Vagina (tissue), 2 donors: ENCODE measurements at regions not wholly inside any gene's neighbourhood (a gene's known extent, or its start where the extent isn't known, plus 50 kb on each side); places are given as distances from the start of the nearest gene placed in this dataset.

Experiments used
- POLR2AphosphoS5 ChIP-seq, 2 donors: sonication (generic); formaldehyde crosslinking; IDR thresholded peaks; one replicate each; pipeline ENCODE4 v1.9.0; 2017; ENCODE audit warnings: antibody characterized with exemption in 2 of 2, mild to moderate bottlenecking in 2 of 2, low read depth in 1 of 2; ENCODE audit not compliant: insufficient read depth in 1 of 2
- TF ChIP-seq, protein P1 (sequence below), 3 experiments: fragments of 450-650 bp in 2 of 3; fragments of 200-600 bp in 1 of 3; sonication (generic) in 1 of 3; IDR thresholded peaks; one replicate each; pipeline ENCODE4 v1.5.1; 2017 to 2019; ENCODE audit warnings: antibody characterized with exemption in 3 of 3, mild to moderate bottlenecking in 2 of 3, moderate library complexity in 2 of 3

DNA sequence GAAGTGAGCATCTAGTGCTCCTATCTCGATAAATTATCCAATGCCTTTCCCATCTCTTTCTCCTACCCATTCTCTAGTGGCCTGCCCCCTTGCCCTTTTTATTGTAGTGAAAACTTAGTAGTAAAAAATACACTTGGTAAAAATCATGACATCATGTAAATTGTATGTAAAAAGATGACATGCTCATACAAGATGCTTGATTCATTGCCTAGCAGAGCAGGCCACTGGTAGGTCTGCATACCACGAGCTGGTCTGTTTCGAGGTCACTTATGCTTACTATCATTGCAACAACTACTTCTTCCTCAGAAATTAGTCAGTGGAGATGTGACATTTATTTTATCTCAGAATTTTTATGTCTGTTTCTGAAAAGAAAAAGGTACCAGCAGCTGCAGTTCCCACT, 177.3 kb downstream of the C9orf152 start:
- TF ChIP-seq POLR2AphosphoS5 (IDR thresholded peaks at IDR 0.05; ENCODE audit: insufficient read depth in 1 of 2, low read depth in 1 of 2) = no peak
- TF ChIP-seq, protein P1, sequence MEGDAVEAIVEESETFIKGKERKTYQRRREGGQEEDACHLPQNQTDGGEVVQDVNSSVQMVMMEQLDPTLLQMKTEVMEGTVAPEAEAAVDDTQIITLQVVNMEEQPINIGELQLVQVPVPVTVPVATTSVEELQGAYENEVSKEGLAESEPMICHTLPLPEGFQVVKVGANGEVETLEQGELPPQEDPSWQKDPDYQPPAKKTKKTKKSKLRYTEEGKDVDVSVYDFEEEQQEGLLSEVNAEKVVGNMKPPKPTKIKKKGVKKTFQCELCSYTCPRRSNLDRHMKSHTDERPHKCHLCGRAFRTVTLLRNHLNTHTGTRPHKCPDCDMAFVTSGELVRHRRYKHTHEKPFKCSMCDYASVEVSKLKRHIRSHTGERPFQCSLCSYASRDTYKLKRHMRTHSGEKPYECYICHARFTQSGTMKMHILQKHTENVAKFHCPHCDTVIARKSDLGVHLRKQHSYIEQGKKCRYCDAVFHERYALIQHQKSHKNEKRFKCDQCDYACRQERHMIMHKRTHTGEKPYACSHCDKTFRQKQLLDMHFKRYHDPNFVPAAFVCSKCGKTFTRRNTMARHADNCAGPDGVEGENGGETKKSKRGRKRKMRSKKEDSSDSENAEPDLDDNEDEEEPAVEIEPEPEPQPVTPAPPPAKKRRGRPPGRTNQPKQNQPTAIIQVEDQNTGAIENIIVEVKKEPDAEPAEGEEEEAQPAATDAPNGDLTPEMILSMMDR (IDR thresholded peaks at IDR 0.05) = no peak
